Activated CD8-positive, alpha-beta T cell treated with anti-CD3 and anti-CD28 coated beads for 36 hours (primary cell): ENCODE measurements at regions not wholly inside any gene's neighbourhood (a gene's known extent, or its start where the extent isn't known, plus 50 kb on each side); places are given as distances from the start of the nearest gene placed in this dataset.
A peak's percentile ranks its signal among the peaks of the same experiment; 100 is the strongest.

Experiments used
- ATAC-seq: fragments of 200-7000 bp; cut with Tn5 transposase; one replicate; pipeline ENCODE4 v1.10.0; 2021; ENCODE audit warnings: mild to moderate bottlenecking, moderate library complexity
- CTCF ChIA-PET: fragments of 350-600 bp; sonication (Branson Sonifier 250); formaldehyde crosslinking; loops from one replicate; lab custom pipeline; 2021; ENCODE audit warnings: antibody characterized with exemption; lab: Charles Lee
- POLR2A ChIA-PET: fragments of 350-600 bp; sonication (Branson Sonifier 250); formaldehyde crosslinking; loops from one replicate; lab custom pipeline; 2021; ENCODE audit warnings: antibody characterized with exemption; lab: Charles Lee
- DNase-seq: peaks from one replicate; pipeline ENCODE4 v3.0.0-alpha.2; 2020
- H3K27ac Mint-ChIP-seq: one replicate; pipeline ENCODE4 v1.8.0; 2021; ENCODE audit warnings: mild to moderate bottlenecking, mixed read lengths
- H3K27me3 Mint-ChIP-seq: one replicate; pipeline ENCODE4 v1.8.0; 2021; ENCODE audit warnings: mixed read lengths
- H3K36me3 Mint-ChIP-seq: one replicate; pipeline ENCODE4 v1.8.0; 2021; ENCODE audit warnings: low read depth, mixed read lengths
- H3K4me1 Mint-ChIP-seq: one replicate; pipeline ENCODE4 v1.8.0; 2021; ENCODE audit warnings: low read depth, mixed read lengths
- H3K4me3 Mint-ChIP-seq: one replicate; pipeline ENCODE4 v1.8.0; 2021; ENCODE audit warnings: mild to moderate bottlenecking, moderate library complexity, mixed read lengths
- H3K9me3 Mint-ChIP-seq: one replicate; pipeline ENCODE4 v1.8.0; 2021; ENCODE audit warnings: mixed read lengths
- CTCF ChIP-seq: fragments of 200-600 bp; IDR thresholded peaks from one replicate; pipeline ENCODE4 v1.8.0; 2022; ENCODE audit warnings: antibody characterized with exemption, mild to moderate bottlenecking
- intact Hi-C: fragments of 100-400 bp; cut with micrococcal nuclease; formaldehyde crosslinking; loops from one replicate; pipeline ENCODE4 v1.10.0; 2022

- H3K27me3 Mint-ChIP-seq, result peaks cover 21% of the 10 kb centered on the region
- no peak for ATAC-seq
- no peaks in the 10 kb centered on the region for H3K36me3 Mint-ChIP-seq
- no peak for TF ChIP-seq CTCF
- no peaks in the 10 kb centered on the region for H3K9me3 Mint-ChIP-seq
- intact Hi-C loops, result no loop called here
- peaks cover 2% of the 10 kb centered on the region for H3K4me1 Mint-ChIP-seq
- POLR2A ChIA-PET, result interaction anchor here (0.7 kb wide), 1 partner anchor 211 kb away, joined by 3 read pairs; no protein-coding TSS in a partner anchor
- no peak overlapping the region for H3K27ac Mint-ChIP-seq
- DNase-seq, result no peak
- CTCF ChIA-PET, result interaction anchor here (2.3 kb wide), 1 partner anchor 10 kb away, joined by 9 read pairs; no protein-coding TSS in a partner anchor
- H3K4me3 Mint-ChIP-seq, result no peak overlapping the region
Measured at GRCh38 chr20:4569865-4570264, 116.4 kb upstream of the PRNP start.

- intact Hi-C loops, result no loop called here
- DNase-seq (peak; percentile 11), ATAC-seq (no peak)
- POLR2A ChIA-PET, result no interaction called here
- Mint-ChIP-seq H3K36me3 (no peaks in the 10 kb centered on the region), H3K27ac (no peak overlapping the region), H3K27me3 (peaks cover 26% of the 10 kb centered on the region), H3K9me3 (no peaks in the 10 kb centered on the region), H3K4me1 (peaks cover 2% of the 10 kb centered on the region), H3K4me3 (no peak overlapping the region)
- CTCF ChIA-PET, result interaction anchor here (0.8 to 2.3 kb wide), 2 partner anchors 9 kb away, joined by 3 to 9 read pairs; no protein-coding TSS in a partner anchor
- peak; percentile 46 for TF ChIP-seq CTCF
Measured at GRCh38 chr20:4569092-4569491, 117.2 kb upstream of the PRNP start.

DNA sequence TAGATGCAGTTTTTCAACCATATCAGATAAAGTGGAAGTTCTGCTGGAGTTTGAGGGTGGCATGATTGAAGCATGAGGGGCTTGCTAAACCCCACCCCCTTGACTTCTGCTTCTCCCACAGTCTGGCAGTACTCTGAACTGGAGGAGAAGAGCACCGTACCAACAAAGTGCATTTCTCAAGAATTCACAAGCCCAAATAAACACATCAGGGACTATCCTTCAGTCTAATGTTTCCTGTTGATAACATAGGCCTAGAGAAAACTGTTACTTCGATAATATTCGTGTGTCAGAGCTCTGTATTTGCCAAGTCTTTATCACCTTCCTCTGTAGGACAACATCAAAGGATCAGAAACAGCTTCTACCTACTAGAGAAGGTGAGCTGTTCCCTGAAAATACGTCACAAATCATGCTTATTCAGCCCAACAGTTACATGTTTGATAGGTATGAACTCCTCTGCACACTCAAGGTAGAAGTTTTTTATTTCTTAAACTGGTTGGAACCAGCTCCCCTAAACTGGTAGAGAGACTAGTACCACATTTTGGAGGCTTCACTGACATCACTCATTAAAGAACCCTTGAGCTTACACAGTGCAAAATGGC is 117.8 kb upstream of the PRNP start:
- no peak for TF ChIP-seq CTCF
- ChIA-PET CTCF (interaction anchor here (0.8 to 2.3 kb wide), 2 partner anchors 8 to 10 kb away, joined by 3 to 9 read pairs; no protein-coding TSS in a partner anchor), POLR2A (no interaction called here)
- ATAC-seq (no peak), DNase-seq (no peak)
- no peaks in the 10 kb centered on the region for H3K9me3 Mint-ChIP-seq
- no peak overlapping the region for H3K4me3 Mint-ChIP-seq
- H3K4me1 Mint-ChIP-seq, result no peaks in the 10 kb centered on the region
- H3K27me3 Mint-ChIP-seq, result peaks cover 29% of the 10 kb centered on the region
- intact Hi-C loops, result no loop called here
- H3K27ac Mint-ChIP-seq, result no peak overlapping the region
- no peaks in the 10 kb centered on the region for H3K36me3 Mint-ChIP-seq

DNA sequence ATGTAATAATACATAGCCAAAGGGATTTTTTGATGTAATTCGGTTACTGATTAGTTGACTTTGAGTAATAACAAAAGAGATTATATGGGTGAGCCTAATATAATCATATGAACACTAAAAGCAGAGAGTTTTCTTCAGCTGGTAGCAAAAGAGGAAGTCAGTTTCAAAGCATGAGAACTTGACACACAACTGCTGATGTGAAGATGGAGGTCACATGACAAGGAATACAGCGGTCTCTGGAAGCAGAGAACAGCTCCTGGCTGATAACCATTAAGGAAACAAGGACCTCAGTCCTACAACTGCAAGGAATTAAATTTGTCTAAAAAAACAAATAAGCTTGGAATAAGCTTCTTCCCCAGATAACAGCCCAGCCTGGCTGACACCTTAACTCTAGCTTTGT is 119.1 kb upstream of the PRNP start:
- peaks cover 21% of the 10 kb centered on the region for H3K27me3 Mint-ChIP-seq
- H3K36me3 Mint-ChIP-seq, result no peaks in the 10 kb centered on the region
- no peak for TF ChIP-seq CTCF
- DNase-seq, result no peak
- intact Hi-C loops, result no loop called here
- H3K4me1 Mint-ChIP-seq, result no peaks in the 10 kb centered on the region
- no peak for ATAC-seq
- POLR2A ChIA-PET, result no interaction called here
- H3K27ac Mint-ChIP-seq, result no peak overlapping the region
- H3K4me3 Mint-ChIP-seq, result no peak overlapping the region
- no peaks in the 10 kb centered on the region for H3K9me3 Mint-ChIP-seq
- CTCF ChIA-PET, result no interaction called here

GRCh38 chr20:4563534-4563933 is 122.7 kb upstream of the PRNP start:
- Mint-ChIP-seq H3K9me3 (no peaks in the 10 kb centered on the region), H3K4me3 (no peak overlapping the region), H3K4me1 (no peaks in the 10 kb centered on the region), H3K27me3 (peaks cover 22% of the 10 kb centered on the region), H3K36me3 (no peaks in the 10 kb centered on the region), H3K27ac (no peak overlapping the region)
- intact Hi-C loops, result no loop called here
- peak; percentile 45 for DNase-seq
- ChIA-PET CTCF (no interaction called here), POLR2A (no interaction called here)
- no peak for ATAC-seq
- TF ChIP-seq CTCF, result no peak
